Right cardiac atrium (tissue), 5 donors: ENCODE measurements at regions not wholly inside any gene's neighbourhood (a gene's known extent, or its start where the extent isn't known, plus 50 kb on each side); places are given as distances from the start of the nearest gene placed in this dataset.

ENCODE experiments used
- ATAC-seq, 2 donors: fragments of 200-7000 bp; cut with Tn5 transposase; one replicate each; pipeline versions ENCODE4 v1.8.0 to v1.9.1; 2020; ENCODE audit warnings: moderate library complexity in 2 of 2, mild to moderate bottlenecking in 1 of 2
- DNase-seq, 3 donors: peaks; one replicate each; pipeline ENCODE4 v3.0.0-alpha.2; 2020
- H3K27ac ChIP-seq: one replicate; pipeline ENCODE4 v1.5.1; 2013; ENCODE audit warnings: mild to moderate bottlenecking, low read length, control low read depth, moderate library complexity
- H3K27me3 ChIP-seq: one replicate; pipeline ENCODE4 v1.6.1; 2013; ENCODE audit not compliant: control insufficient read depth, insufficient read depth
- H3K4me1 ChIP-seq: one replicate; pipeline ENCODE4 v1.6.1; 2013; ENCODE audit warnings: low read length; ENCODE audit not compliant: control insufficient read depth, insufficient read depth
- H3K4me3 ChIP-seq: one replicate; pipeline ENCODE4 v1.5.1; 2013; ENCODE audit warnings: low read length, control low read depth
- H3K9me3 ChIP-seq: one replicate; pipeline ENCODE4 v1.6.1; 2013; ENCODE audit warnings: low read length; ENCODE audit not compliant: control insufficient read depth
- WGBS: extraction: QIAGEN DNeasy Blood & Tissue Kit; methylation state at CpG from one replicate; pipeline ENCODE4 v1.1.7; 2013; 5-methylcytosine and 5-hydroxymethylcytosine counted together
- intact Hi-C, 4 donors: fragments of 100-400 bp; cut with DNase I; formaldehyde crosslinking; loops; one replicate each; pipeline versions ENCODE4 v1.11.0 to v1.14.0; 2022 to 2023
- donor health status: healthy with polysubstance abuse.
- donor health status: DM: no; HTN: yes; CAD: no.
- donor health status: DM: no; HTN: no; CAD: no.
- donor health status: DM: no; HTN: yes; CAD: no; lungs with severe emphysema.
- donor health status: DM: yes; HTN: yes; CAD: no.

DNA sequence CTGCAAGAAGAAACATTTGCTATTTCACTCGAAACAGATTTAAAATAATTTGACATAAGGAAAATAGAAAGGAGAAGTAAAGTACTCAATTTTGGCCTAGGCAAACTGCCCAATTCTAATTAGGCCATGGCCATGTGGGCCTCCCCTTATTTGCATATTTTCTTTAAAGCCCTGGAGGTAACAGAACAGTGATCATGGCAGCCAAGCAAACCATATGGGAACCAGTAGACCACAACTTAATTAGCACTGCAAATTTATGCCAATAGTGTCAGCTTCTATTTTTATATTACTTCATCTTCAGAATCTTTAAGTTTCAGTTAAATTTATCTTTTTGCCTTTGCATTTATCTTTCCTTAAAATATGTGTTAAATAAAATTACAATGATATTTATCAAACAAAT lies 63.3 kb upstream of the THSD7A start:
- no peaks in the 10 kb centered on the region for H3K4me1 ChIP-seq
- no peak for DNase-seq
- intact Hi-C loops: no loop called here
- WGBS: 92% methylated on average over 1 of the region's 1 CpG
- H3K4me3 ChIP-seq: no peak overlapping the region
- no peak for ATAC-seq
- H3K27me3 ChIP-seq: no peaks in the 10 kb centered on the region
- H3K27ac ChIP-seq: no peak overlapping the region
- H3K9me3 ChIP-seq: no peaks in the 10 kb centered on the region

DNA sequence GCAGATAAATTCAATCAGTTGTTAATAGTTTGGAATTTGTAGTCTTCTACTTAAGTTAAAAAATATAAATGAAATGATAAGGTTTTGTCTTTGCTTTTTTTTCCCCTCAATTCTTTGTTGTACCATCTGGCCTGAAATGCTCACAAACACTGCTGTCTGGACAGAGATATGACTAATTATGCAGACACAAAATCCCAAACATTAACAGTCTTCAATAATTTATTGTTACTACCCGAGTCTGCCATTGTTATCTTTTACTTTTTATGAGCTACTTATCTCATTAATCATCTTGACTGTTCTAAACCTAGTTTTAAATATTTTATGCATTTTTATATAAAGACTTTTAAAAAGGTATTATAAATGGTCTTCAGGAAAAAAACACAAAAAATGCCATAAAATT lies 64.7 kb upstream of the THSD7A start:
- Histone ChIP-seq H3K9me3 (no peaks in the 10 kb centered on the region), H3K4me3 (no peak overlapping the region), H3K4me1 (no peaks in the 10 kb centered on the region), H3K27ac (no peak overlapping the region), H3K27me3 (no peaks in the 10 kb centered on the region)
- intact Hi-C loops: no loop called here
- ATAC-seq (no peak), DNase-seq (no peak)
- WGBS: 36% methylated on average over 1 of the region's 1 CpG

DNA sequence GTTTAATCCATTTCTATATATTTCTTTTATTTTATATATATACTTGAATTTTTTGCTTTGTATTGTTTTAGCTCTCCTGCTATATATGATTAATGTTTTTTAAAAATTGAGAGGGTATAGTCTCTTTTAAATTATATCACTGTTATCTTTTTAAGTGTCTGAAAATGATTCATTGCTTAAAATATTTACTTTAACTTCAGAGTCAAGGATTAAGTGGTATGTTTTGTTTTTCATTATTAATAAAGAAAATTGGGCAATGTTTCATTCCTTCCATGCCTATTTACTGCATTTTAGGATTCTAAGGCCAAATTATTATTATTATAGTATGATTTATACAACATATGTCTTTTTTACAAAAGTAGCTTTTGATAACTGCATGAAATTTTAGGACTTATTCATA lies 67.2 kb upstream of the THSD7A start:
- H3K27me3 ChIP-seq: no peaks in the 10 kb centered on the region
- no peak overlapping the region for H3K4me3 ChIP-seq
- no peak overlapping the region for H3K27ac ChIP-seq
- ATAC-seq: no peak
- DNase-seq: no peak
- no peaks in the 10 kb centered on the region for H3K4me1 ChIP-seq
- no peaks in the 10 kb centered on the region for H3K9me3 ChIP-seq
- intact Hi-C loops: no loop called here

DNA sequence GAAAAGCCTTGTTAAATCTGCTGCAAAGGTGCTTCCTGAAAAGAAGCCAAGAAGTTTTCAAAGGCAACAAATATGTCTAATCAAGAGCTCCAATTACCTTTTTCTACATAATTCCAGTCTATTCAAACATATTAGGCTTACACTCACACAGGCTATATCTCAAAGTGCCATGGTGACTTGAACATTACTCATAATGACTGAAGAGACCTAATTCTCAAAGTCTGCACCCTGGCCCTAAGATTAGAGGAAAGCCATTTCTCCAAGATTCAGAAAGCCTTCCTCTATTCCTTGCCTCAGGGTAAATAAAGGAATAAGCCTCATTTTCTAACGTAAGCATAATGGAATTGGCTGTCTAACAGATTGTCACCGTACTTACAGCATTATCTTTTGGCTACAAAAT lies 78.3 kb upstream of the THSD7A start:
- ATAC-seq: no peak
- intact Hi-C loops: no loop called here

DNA sequence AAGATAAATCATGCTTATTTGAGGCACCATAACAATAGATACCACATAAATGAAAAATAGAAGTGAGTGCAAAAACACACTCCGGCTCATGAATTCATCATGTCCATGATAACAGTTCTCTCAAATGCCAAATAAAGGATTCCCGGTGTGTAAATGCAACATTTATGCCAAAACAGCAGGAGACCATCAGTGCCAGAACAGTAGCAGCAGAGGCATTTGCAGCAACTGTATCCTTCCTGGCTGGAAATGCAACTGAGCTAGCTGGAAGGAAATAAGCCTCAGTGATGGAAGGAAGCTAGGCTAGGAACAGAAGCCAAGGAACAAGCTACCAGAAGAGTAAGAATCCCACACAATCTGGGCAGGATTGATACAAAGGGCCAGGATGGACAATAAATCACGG lies 79.9 kb upstream of the THSD7A start:
- H3K27me3 ChIP-seq: no peaks in the 10 kb centered on the region
- WGBS: 28% methylated on average over 3 of the region's 3 CpGs
- DNase-seq (no peak), ATAC-seq (no peak)
- intact Hi-C loops: no loop called here
- H3K27ac ChIP-seq: no peak overlapping the region
- no peaks in the 10 kb centered on the region for H3K9me3 ChIP-seq
- H3K4me1 ChIP-seq: no peaks in the 10 kb centered on the region
- H3K4me3 ChIP-seq: no peak overlapping the region

More for the DNA sequence above, 78.3 kb upstream of the THSD7A start:
- H3K9me3 ChIP-seq: no peaks in the 10 kb centered on the region
- DNase-seq: no peak
- H3K4me3 ChIP-seq: no peak overlapping the region
- no peaks in the 10 kb centered on the region for H3K27me3 ChIP-seq
- no peak overlapping the region for H3K27ac ChIP-seq
- 61% methylated on average over 2 of the region's 2 CpGs for WGBS
- H3K4me1 ChIP-seq: no peaks in the 10 kb centered on the region

DNA sequence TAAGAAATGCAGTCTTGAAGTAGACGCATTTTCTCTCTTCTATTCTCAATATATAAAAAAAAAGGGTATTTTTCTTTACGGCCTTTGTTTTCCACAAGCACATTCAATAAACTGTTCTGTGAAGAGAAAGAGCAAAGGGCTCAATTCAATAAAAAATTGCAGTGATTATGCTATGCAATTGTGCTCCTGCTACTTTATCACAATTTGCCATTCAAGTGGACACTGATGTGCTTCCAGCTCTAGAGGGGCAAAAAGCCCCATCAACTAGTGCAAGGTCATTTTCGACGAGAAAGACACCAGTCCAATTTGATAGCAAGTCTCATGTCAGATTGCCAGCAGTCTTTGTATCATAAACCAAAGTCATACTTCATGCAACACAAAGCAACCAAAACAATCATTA lies 82.6 kb upstream of the THSD7A start:
- intact Hi-C loops: no loop called here
- WGBS: 87% methylated on average over 4 of the region's 4 CpGs
- ATAC-seq (no peak), DNase-seq (no peak)
- H3K27ac ChIP-seq: no peak overlapping the region
- no peaks in the 10 kb centered on the region for H3K9me3 ChIP-seq
- no peak overlapping the region for H3K4me3 ChIP-seq
- H3K4me1 ChIP-seq: no peaks in the 10 kb centered on the region
- no peaks in the 10 kb centered on the region for H3K27me3 ChIP-seq

DNA sequence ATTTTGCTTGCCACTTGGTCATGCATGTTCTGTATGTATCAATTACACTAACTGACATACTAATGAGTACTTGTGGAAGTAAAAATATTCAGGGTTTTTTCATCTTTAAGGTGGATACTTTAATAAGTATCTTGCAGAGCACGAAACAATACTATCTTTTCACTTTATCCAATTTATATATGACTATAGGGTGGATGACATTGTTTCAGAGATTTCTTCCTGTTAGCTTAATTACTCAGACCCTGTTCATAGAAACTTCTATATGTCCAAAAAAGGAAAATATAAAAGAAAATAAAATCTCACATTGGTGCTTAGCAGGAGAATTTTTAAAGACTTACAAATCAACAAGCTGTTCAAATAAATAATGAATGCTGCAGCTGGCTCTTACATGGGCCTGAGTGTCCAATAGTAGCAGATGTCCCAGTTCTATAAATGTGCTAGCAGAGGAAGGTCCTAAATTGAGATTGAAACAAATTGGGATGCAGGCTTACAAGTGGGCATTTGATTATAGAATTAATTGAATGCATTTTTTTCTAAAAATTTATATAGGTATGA lies 91.5 kb upstream of the THSD7A start:
- intact Hi-C loops: no loop called here
- ATAC-seq (no peak), DNase-seq (no peak)
- WGBS: 84% methylated on average over 1 of the region's 1 CpG
- Histone ChIP-seq H3K4me1 (no peaks in the 10 kb centered on the region), H3K27ac (no peak overlapping the region), H3K9me3 (no peaks in the 10 kb centered on the region), H3K4me3 (no peak overlapping the region), H3K27me3 (no peaks in the 10 kb centered on the region)

DNA sequence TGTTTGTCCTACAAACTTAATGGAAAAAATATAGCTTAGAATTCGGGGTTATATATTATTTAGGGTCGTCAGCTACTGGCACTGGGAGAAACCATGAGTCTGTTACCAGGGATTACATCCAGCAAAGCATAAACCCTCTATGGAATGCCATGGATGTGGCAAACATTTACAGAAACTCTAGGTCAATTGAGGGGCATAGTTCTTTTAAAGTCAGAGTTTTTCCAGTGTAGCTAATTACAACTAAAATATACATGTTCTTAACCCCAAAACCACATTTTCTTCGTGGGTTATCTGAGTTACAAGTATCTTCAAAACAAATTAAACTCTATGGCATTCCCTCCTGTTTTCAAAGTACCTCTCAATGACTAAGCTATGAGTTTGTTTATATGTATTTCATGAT lies 99.3 kb upstream of the THSD7A start:
- intact Hi-C loops: no loop called here
- DNase-seq (no peak), ATAC-seq (no peak)
- no peak overlapping the region for H3K27ac ChIP-seq
- no peaks in the 10 kb centered on the region for H3K4me1 ChIP-seq
- H3K9me3 ChIP-seq: no peaks in the 10 kb centered on the region
- no peaks in the 10 kb centered on the region for H3K27me3 ChIP-seq
- no peak overlapping the region for H3K4me3 ChIP-seq
- WGBS: 56% methylated on average over 3 of the region's 3 CpGs

DNA sequence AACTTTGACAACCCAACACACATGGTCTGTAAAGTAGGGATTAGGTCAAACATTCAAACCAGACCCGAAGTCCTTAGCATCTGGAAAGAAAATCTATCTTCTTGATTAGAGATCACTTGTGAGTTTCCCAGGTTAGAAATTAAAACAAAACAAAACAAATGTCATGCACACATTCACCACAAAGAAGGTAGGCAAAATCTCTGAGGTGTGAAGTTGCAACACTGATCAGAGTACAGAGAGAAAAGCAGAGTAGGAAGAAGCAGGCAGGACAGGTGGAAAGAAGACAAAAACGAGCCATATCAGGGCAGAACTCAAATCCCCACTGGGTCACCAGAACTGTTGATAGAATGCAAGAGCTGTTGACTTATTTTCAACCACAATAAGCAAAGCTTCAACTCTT lies 102.8 kb upstream of the THSD7A start:
- no peaks in the 10 kb centered on the region for H3K4me1 ChIP-seq
- no peaks in the 10 kb centered on the region for H3K27me3 ChIP-seq
- H3K9me3 ChIP-seq: no peaks in the 10 kb centered on the region
- DNase-seq (no peak), ATAC-seq (no peak)
- no peak overlapping the region for H3K27ac ChIP-seq
- H3K4me3 ChIP-seq: no peak overlapping the region
- intact Hi-C loops: no loop called here
- WGBS: 58% methylated on average over 2 of the region's 2 CpGs

DNA sequence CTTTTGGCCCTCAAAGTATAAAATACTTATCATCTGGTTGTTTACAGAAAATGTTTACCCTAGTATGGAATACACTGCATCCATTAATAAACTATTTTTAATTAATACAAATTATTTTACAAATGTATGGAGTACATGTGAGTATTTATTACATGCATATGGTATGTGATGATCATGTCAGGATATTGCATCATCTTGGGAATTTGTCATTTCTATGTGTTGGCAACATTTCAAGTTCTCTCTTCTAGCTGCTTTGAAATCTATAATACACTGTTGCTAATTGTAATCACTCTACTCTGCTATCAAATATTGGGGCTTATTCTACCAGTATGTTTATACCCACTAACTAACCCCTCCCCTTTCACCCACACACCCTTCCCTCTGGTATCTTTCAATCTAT lies 103.9 kb upstream of the THSD7A start:
- no peak for ATAC-seq
- Histone ChIP-seq H3K4me1 (no peaks in the 10 kb centered on the region), H3K4me3 (no peak overlapping the region), H3K27ac (no peak overlapping the region), H3K9me3 (no peaks in the 10 kb centered on the region), H3K27me3 (no peaks in the 10 kb centered on the region)
- DNase-seq: no peak
- intact Hi-C loops: no loop called here

DNA sequence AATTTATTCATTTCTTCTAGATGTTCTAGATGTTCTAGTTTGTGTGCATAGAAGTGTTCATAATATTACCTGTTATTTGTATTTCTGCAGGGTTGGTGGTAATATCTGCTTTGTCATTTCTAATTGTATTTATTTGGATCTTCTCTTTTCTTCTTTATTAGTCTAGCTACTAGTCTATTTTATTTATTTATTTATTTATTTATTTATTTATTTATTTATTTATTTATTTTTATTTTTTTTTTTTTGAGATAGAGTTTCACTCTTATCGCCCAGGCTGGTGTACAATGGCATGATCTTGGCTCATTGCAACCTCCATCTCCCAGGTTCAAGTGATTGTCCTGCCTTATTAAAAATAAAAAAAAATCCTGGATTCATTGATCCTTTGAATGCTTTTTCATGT lies 114.8 kb upstream of the THSD7A start:
- no peak overlapping the region for H3K27ac ChIP-seq
- DNase-seq (no peak), ATAC-seq (no peak)
- intact Hi-C loops: no loop called here
- 94% methylated on average over 1 of the region's 1 CpG for WGBS
- H3K4me3 ChIP-seq: no peak overlapping the region
- no peaks in the 10 kb centered on the region for H3K4me1 ChIP-seq
- no peaks in the 10 kb centered on the region for H3K27me3 ChIP-seq
- no peaks in the 10 kb centered on the region for H3K9me3 ChIP-seq

DNA sequence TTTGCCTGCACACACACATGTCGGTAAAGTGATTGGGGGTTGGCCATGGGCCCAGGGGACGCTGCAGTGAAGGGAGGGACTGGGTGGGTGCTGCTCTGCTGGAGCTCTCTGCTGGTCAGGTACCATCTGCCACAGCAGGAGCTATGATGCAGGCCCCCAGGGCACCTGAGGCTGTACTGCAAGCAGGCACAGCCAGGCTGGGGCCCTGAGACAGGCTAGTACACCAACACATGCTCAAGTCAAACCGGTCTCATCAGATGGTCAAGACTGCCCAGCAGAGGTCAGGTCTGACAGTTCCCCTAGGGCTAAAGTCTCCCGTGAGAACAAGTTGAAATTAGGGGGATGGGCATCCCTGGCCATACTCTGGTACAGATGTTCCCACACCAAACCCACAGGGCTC lies 118.3 kb upstream of the THSD7A start:
- 88% methylated on average over 4 of the region's 4 CpGs for WGBS
- H3K4me1 ChIP-seq: no peaks in the 10 kb centered on the region
- intact Hi-C loops: no loop called here
- no peak overlapping the region for H3K4me3 ChIP-seq
- H3K27me3 ChIP-seq: no peaks in the 10 kb centered on the region
- H3K27ac ChIP-seq: no peak overlapping the region
- H3K9me3 ChIP-seq: no peaks in the 10 kb centered on the region
- ATAC-seq (no peak), DNase-seq (peak in 2 of 3 donors; percentile 11 to 28)
